ENCODE measurements at regions not wholly inside any gene's neighbourhood (a gene's known extent, or its start where the extent isn't known, plus 50 kb on each side); places are given as distances from the start of the nearest gene placed in this dataset.

GRCh38 chr6:54031169-54031568, 80.1 kb upstream of the MLIP start:
- TF ChIP-seq EZH2 (IDR thresholded peaks at IDR 0.05; ENCODE audit: insufficient read depth, poor library complexity, severe bottlenecking) (no peak), EZH2phosphoT487 (IDR thresholded peaks at IDR 0.05; ENCODE audit: insufficient read depth, low read depth) (no peak)
